Lower lobe of right lung (tissue), 2 donors: ENCODE measurements at regions not wholly inside any gene's neighbourhood (a gene's known extent, or its start where the extent isn't known, plus 50 kb on each side); places are given as distances from the start of the nearest gene placed in this dataset.

Experiments
- ATAC-seq, 2 donors: fragments of 200-7000 bp; cut with Tn5 transposase; one replicate each; pipeline ENCODE4 v1.9.1; 2020 to 2022; ENCODE audit warnings: mild to moderate bottlenecking in 2 of 2, moderate library complexity in 2 of 2
- DNase-seq: peaks from one replicate; pipeline ENCODE4 v3.0.0-alpha.2; 2020
- H3K27ac ChIP-seq: fragments of 200-600 bp; one replicate; pipeline ENCODE4 v1.8.0; 2022
- H3K27me3 ChIP-seq: fragments of 200-600 bp; one replicate; pipeline ENCODE4 v1.8.0; 2022; ENCODE audit warnings: low read depth
- H3K36me3 ChIP-seq: fragments of 200-600 bp; one replicate; pipeline ENCODE4 v1.8.0; 2022; ENCODE audit warnings: mild to moderate bottlenecking
- H3K4me1 ChIP-seq: fragments of 200-600 bp; one replicate; pipeline ENCODE4 v1.8.0; 2022
- H3K4me3 ChIP-seq: fragments of 200-600 bp; one replicate; pipeline ENCODE4 v1.8.0; 2022; ENCODE audit warnings: mild to moderate bottlenecking
- H3K9me3 ChIP-seq: fragments of 200-600 bp; one replicate; pipeline ENCODE4 v1.8.0; 2022
- intact Hi-C: fragments of 100-400 bp; cut with DNase I; formaldehyde crosslinking; loops from one replicate; pipeline ENCODE4 v1.11.0; 2022
- TF ChIP-seq, protein P1 (sequence below): fragments of 200-600 bp; IDR thresholded peaks from one replicate; pipeline ENCODE4 v1.8.0; 2022; ENCODE audit warnings: antibody characterized with exemption, mild to moderate bottlenecking
- donor health status: DM: no; HTN: yes; CAD: no; lungs with severe emphysema.

DNA sequence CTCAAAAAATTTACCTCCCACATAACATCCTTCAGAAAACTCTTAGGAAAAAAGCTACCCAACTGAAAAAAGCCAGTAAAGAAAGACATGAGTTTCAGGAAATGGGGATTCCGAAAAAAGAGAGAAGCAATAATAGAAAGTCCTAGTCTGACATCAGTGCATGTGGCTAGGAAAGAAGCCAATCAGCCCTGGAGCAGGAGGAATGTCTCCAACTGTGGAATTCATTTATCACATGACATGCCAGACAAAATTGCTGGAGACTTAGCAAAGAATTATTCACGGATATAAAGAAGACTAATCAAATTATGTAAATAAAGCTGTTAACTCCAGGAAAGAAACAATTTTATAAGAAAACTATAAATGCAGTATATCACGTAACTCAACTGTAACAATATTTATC lies 258.9 kb upstream of the RARB start:
- ATAC-seq: no peak
- no peak for DNase-seq
- TF ChIP-seq, protein P1, sequence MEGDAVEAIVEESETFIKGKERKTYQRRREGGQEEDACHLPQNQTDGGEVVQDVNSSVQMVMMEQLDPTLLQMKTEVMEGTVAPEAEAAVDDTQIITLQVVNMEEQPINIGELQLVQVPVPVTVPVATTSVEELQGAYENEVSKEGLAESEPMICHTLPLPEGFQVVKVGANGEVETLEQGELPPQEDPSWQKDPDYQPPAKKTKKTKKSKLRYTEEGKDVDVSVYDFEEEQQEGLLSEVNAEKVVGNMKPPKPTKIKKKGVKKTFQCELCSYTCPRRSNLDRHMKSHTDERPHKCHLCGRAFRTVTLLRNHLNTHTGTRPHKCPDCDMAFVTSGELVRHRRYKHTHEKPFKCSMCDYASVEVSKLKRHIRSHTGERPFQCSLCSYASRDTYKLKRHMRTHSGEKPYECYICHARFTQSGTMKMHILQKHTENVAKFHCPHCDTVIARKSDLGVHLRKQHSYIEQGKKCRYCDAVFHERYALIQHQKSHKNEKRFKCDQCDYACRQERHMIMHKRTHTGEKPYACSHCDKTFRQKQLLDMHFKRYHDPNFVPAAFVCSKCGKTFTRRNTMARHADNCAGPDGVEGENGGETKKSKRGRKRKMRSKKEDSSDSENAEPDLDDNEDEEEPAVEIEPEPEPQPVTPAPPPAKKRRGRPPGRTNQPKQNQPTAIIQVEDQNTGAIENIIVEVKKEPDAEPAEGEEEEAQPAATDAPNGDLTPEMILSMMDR: no peak

GRCh38 chr3:25170021-25170420 lies 258.0 kb upstream of the RARB start:
- DNase-seq (no peak), ATAC-seq (no peak)
- intact Hi-C loops: no loop called here
- H3K27ac ChIP-seq: no peak overlapping the region
- no peaks in the 10 kb centered on the region for H3K27me3 ChIP-seq
- H3K4me3 ChIP-seq: no peak overlapping the region
- no peaks in the 10 kb centered on the region for H3K4me1 ChIP-seq
- peaks cover 10% of the 10 kb centered on the region for H3K9me3 ChIP-seq
- no peaks in the 10 kb centered on the region for H3K36me3 ChIP-seq
- TF ChIP-seq, protein P1: no peak

More for the DNA sequence above, 258.9 kb upstream of the RARB start:
- H3K27ac ChIP-seq: no peak overlapping the region
- H3K27me3 ChIP-seq: no peaks in the 10 kb centered on the region
- intact Hi-C loops: no loop called here
- no peak overlapping the region for H3K4me3 ChIP-seq
- no peaks in the 10 kb centered on the region for H3K4me1 ChIP-seq
- peaks cover 10% of the 10 kb centered on the region for H3K9me3 ChIP-seq
- H3K36me3 ChIP-seq: no peaks in the 10 kb centered on the region

GRCh38 chr3:25171118-25171807 lies 256.8 kb upstream of the RARB start:
- TF ChIP-seq, protein P1: no peak
- Histone ChIP-seq H3K4me3 (no peak overlapping the region), H3K27me3 (no peaks in the 10 kb centered on the region), H3K9me3 (peaks cover 10% of the 10 kb centered on the region), H3K4me1 (no peaks in the 10 kb centered on the region), H3K27ac (no peak overlapping the region), H3K36me3 (no peaks in the 10 kb centered on the region)
- no peak for ATAC-seq
- intact Hi-C loops: no loop called here
- no peak for DNase-seq

DNA sequence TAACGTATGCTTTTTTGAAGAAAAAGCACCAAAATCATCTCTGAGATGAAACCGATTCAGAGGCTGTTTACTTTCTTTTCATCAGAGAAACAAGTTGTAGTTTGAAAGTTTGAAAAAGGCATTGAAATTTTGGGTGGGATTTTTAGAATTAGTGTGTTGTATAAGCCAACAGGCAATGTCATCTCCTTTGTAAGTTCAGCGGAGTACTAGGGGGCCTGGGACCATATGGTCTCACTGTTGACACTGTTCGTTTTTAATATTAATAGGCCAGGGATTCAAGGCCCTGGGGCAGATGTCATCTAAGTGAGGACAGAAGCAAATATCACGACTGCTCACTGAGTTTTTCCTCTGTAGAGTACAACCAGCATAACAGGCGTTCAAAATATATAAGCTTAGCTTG lies 256.2 kb upstream of the RARB start:
- no peak for DNase-seq
- H3K27ac ChIP-seq: no peak overlapping the region
- ATAC-seq: no peak

DNA sequence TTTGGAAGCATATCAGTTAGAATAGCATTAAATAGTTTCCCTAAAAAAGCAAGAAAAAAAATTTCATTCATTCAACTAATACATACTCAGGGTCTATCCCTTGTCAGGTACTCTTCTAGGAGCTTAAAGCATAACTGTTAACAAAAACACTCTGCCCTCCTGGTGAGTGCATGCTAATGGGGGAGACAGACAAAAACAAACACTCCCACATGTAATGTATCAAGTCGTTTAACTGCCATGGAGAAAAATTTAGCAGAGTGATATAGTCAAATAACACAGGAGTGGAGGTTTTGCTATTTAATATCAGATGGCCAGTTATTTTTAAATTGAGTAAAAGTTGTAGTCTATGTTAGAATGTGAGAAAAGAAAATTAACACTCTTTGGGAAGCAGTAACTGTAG lies 254.5 kb upstream of the RARB start:
- intact Hi-C loops: no loop called here
- Histone ChIP-seq H3K27ac (no peak overlapping the region), H3K9me3 (peaks cover 2% of the 10 kb centered on the region), H3K36me3 (no peaks in the 10 kb centered on the region), H3K4me3 (no peak overlapping the region), H3K4me1 (no peaks in the 10 kb centered on the region), H3K27me3 (no peaks in the 10 kb centered on the region)
- DNase-seq: no peak
- no peak for ATAC-seq
- TF ChIP-seq, protein P1: no peak

More for the DNA sequence above, 256.2 kb upstream of the RARB start:
- H3K9me3 ChIP-seq: peaks cover 10% of the 10 kb centered on the region
- H3K36me3 ChIP-seq: no peaks in the 10 kb centered on the region
- TF ChIP-seq, protein P1: no peak
- intact Hi-C loops: no loop called here
- H3K4me3 ChIP-seq: no peak overlapping the region
- H3K27me3 ChIP-seq: no peaks in the 10 kb centered on the region
- H3K4me1 ChIP-seq: no peaks in the 10 kb centered on the region
